WTC11 (cell line): ENCODE measurements at regions not wholly inside any gene's neighbourhood (a gene's known extent, or its start where the extent isn't known, plus 50 kb on each side); places are given as distances from the start of the nearest gene placed in this dataset.

ENCODE experiments used
- ATAC-seq: fragments of 200-7000 bp; cut with Tn5 transposase; 2 replicates; pipeline ENCODE4 v1.10.0; 2021; ENCODE audit warnings: mild to moderate bottlenecking, moderate library complexity
- CTCF ChIA-PET: fragments of 300-600 bp; sonication (Branson Sonifier 250); formaldehyde crosslinking; loops from one replicate; lab custom pipeline; 2021; ENCODE audit warnings: antibody characterized with exemption; lab: Charles Lee
- POLR2A ChIA-PET: fragments of 350-600 bp; sonication (Branson Sonifier 250); formaldehyde crosslinking; loops from one replicate; lab custom pipeline; 2021; ENCODE audit warnings: antibody characterized with exemption; lab: Charles Lee
- DNase-seq: peaks from one replicate; pipeline ENCODE4 v3.0.0; 2021; ENCODE audit warnings: low spot score
- H3K27ac Mint-ChIP-seq: 2 replicates; pipeline ENCODE4 v1.8.0; 2021; ENCODE audit warnings: mixed read lengths
- H3K27me3 Mint-ChIP-seq: 2 replicates; pipeline ENCODE4 v1.8.0; 2021; ENCODE audit warnings: low read depth, mild to moderate bottlenecking, moderate library complexity, mixed read lengths
- H3K36me3 Mint-ChIP-seq: 2 replicates; pipeline ENCODE4 v1.8.0; 2021; ENCODE audit warnings: mixed read lengths
- H3K4me1 Mint-ChIP-seq: 2 replicates; pipeline ENCODE4 v1.8.0; 2022; ENCODE audit warnings: mixed read lengths
- H3K4me3 Mint-ChIP-seq: 2 replicates; pipeline ENCODE4 v1.8.0; 2021; ENCODE audit warnings: mild to moderate bottlenecking, moderate library complexity, mixed read lengths
- H3K9me3 Mint-ChIP-seq: 2 replicates; pipeline ENCODE4 v1.8.0; 2021; ENCODE audit warnings: mixed read lengths
- CREM ChIP-seq: sonication (generic); formaldehyde crosslinking; IDR thresholded peaks from 2 replicates; pipeline ENCODE4 v1.8.1; 2022; ENCODE audit warnings: mild to moderate bottlenecking, missing genetic modification reagents, moderate library complexity
- FOXK1 ChIP-seq: sonication (generic); formaldehyde crosslinking; IDR thresholded peaks from 2 replicates; pipeline ENCODE4 v1.8.0; 2022; ENCODE audit warnings: mild to moderate bottlenecking, moderate library complexity, missing genetic modification reagents
- HMGA2 ChIP-seq: fragments of 250-450 bp; sonication (Bioruptor Pico); IDR thresholded peaks from 2 replicates; pipeline ENCODE4 v1.4.0; 2021; ENCODE audit warnings: mild to moderate bottlenecking, moderate library complexity
- HMGXB4 ChIP-seq: sonication (generic); formaldehyde crosslinking; IDR thresholded peaks from 2 replicates; pipeline ENCODE4 v1.8.1; 2023; ENCODE audit warnings: mild to moderate bottlenecking, moderate library complexity, missing genetic modification reagents
- IRF1 ChIP-seq: sonication (generic); formaldehyde crosslinking; IDR thresholded peaks from 2 replicates; pipeline ENCODE4 v1.8.0; 2023; ENCODE audit warnings: missing genetic modification reagents
- JUN ChIP-seq: sonication (generic); formaldehyde crosslinking; IDR thresholded peaks from 2 replicates; pipeline ENCODE4 v1.8.0; 2023; ENCODE audit warnings: mild to moderate bottlenecking, missing genetic modification reagents
- MYBL2 ChIP-seq: sonication (generic); formaldehyde crosslinking; IDR thresholded peaks from 2 replicates; pipeline ENCODE4 v1.8.1; 2023; ENCODE audit warnings: mild to moderate bottlenecking, moderate library complexity, missing genetic modification reagents
- NFE2L1 ChIP-seq: sonication (generic); formaldehyde crosslinking; IDR thresholded peaks from 2 replicates; pipeline ENCODE4 v1.8.1; 2023; ENCODE audit warnings: missing genetic modification reagents
- NR3C1 ChIP-seq: sonication (generic); formaldehyde crosslinking; conservative IDR thresholded peaks from 2 replicates; pipeline ENCODE4 v1.8.1; 2023; ENCODE audit warnings: low read depth, mild to moderate bottlenecking, missing genetic modification reagents
- RELA ChIP-seq: sonication (generic); formaldehyde crosslinking; IDR thresholded peaks from 2 replicates; pipeline ENCODE4 v1.8.1; 2022; ENCODE audit warnings: missing genetic modification reagents, mild to moderate bottlenecking, borderline replicate concordance
- SMAD3 ChIP-seq: sonication (generic); formaldehyde crosslinking; IDR thresholded peaks from 2 replicates; pipeline ENCODE4 v1.8.0; 2022; ENCODE audit warnings: missing genetic modification reagents, mild to moderate bottlenecking, borderline replicate concordance
- SP1 ChIP-seq: sonication (generic); formaldehyde crosslinking; conservative IDR thresholded peaks from 2 replicates; pipeline ENCODE4 v1.8.1; 2022; ENCODE audit warnings: missing genetic modification reagents
- TEAD1 ChIP-seq: sonication (generic); formaldehyde crosslinking; IDR thresholded peaks from 2 replicates; pipeline ENCODE4 v1.8.0; 2022; ENCODE audit warnings: mild to moderate bottlenecking, missing genetic modification reagents
- ZBTB21 ChIP-seq: sonication (generic); formaldehyde crosslinking; IDR thresholded peaks from 2 replicates; pipeline ENCODE4 v1.8.1; 2023; ENCODE audit warnings: mild to moderate bottlenecking, missing genetic modification reagents, borderline replicate concordance
- ZBTB43 ChIP-seq: sonication (generic); formaldehyde crosslinking; IDR thresholded peaks from 2 replicates; pipeline ENCODE4 v1.8.1; 2023; ENCODE audit warnings: mild to moderate bottlenecking, missing genetic modification reagents
- ZMAT4 ChIP-seq: fragments of 250-450 bp; sonication (Bioruptor Pico); IDR thresholded peaks from 2 replicates; pipeline ENCODE4 v1.9.0; 2021; ENCODE audit warnings: mild to moderate bottlenecking
- ZNF138 ChIP-seq: sonication (generic); formaldehyde crosslinking; conservative IDR thresholded peaks from 2 replicates; pipeline ENCODE4 v1.8.1; 2022; ENCODE audit warnings: mild to moderate bottlenecking, moderate library complexity, missing genetic modification reagents
- ZNF317 ChIP-seq: sonication (generic); formaldehyde crosslinking; IDR thresholded peaks from 2 replicates; pipeline ENCODE4 v1.8.1; 2023; ENCODE audit warnings: low read depth, mild to moderate bottlenecking, moderate library complexity, missing genetic modification reagents, borderline replicate concordance

GRCh38 chr1:37146071-37146470 lies 111.8 kb upstream of the GRIK3 start (continued):
- TF ChIP-seq FOXK1 (CRISPR knock-in tag): no peak

GRCh38 chr1:37147392-37147831 lies 113.1 kb upstream of the GRIK3 start:
- Mint-ChIP-seq H3K4me3 (no peak overlapping the region), H3K4me1 (no peaks in the 10 kb centered on the region), H3K27ac (no peak overlapping the region), H3K27me3 (peaks cover 7% of the 10 kb centered on the region), H3K36me3 (no peaks in the 10 kb centered on the region), H3K9me3 (no peaks in the 10 kb centered on the region)
- CTCF ChIA-PET: no interaction called here
- POLR2A ChIA-PET: no interaction called here
- ATAC-seq (no peak), DNase-seq (no peak)
- no peak for TF ChIP-seq IRF1 (CRISPR knock-in tag)

- CTCF ChIA-PET: no interaction called here
Observed at GRCh38 chr1:37147906-37148305, 113.6 kb upstream of the GRIK3 start.

GRCh38 chr1:37148663-37149062 lies 114.3 kb upstream of the GRIK3 start:
- peaks cover 4% of the 10 kb centered on the region for H3K27me3 Mint-ChIP-seq
- CTCF ChIA-PET: no interaction called here
- TF ChIP-seq HMGXB4 (CRISPR knock-in tag) (no peak), SMAD3 (no peak), HMGA2 (CRISPR knock-in tag) (no peak), SP1 (CRISPR knock-in tag) (no peak), RELA (CRISPR knock-in tag) (no peak), ZNF138 (CRISPR knock-in tag) (no peak), ZBTB43 (CRISPR knock-in tag) (no peak)
- TF ChIP-seq, all 79 proteins: peak for 0
- no peak overlapping the region for H3K27ac Mint-ChIP-seq
- H3K36me3 Mint-ChIP-seq: no peaks in the 10 kb centered on the region
- POLR2A ChIA-PET: no interaction called here
- no peak overlapping the region for H3K4me3 Mint-ChIP-seq
- ATAC-seq: no peak
- DNase-seq: no peak
- H3K4me1 Mint-ChIP-seq: no peaks in the 10 kb centered on the region
- H3K9me3 Mint-ChIP-seq: no peaks in the 10 kb centered on the region

More at GRCh38 chr1:37147906-37148305, 113.6 kb upstream of the GRIK3 start:
- DNase-seq (no peak), ATAC-seq (no peak)
- Mint-ChIP-seq H3K9me3 (no peaks in the 10 kb centered on the region), H3K4me3 (no peak overlapping the region), H3K4me1 (no peaks in the 10 kb centered on the region), H3K27ac (no peak overlapping the region), H3K27me3 (peaks cover 7% of the 10 kb centered on the region), H3K36me3 (no peaks in the 10 kb centered on the region)
- POLR2A ChIA-PET: no interaction called here
- no peak for TF ChIP-seq ZNF317
- TF ChIP-seq ZBTB21 (CRISPR knock-in tag): no peak
- no peak for TF ChIP-seq NR3C1 (CRISPR knock-in tag)
- no peak for TF ChIP-seq ZMAT4 (CRISPR knock-in tag)
- TF ChIP-seq TEAD1: no peak
- no peak for TF ChIP-seq CREM
- no peak for TF ChIP-seq NFE2L1 (CRISPR knock-in tag)
- TF ChIP-seq MYBL2 (CRISPR knock-in tag): no peak
- TF ChIP-seq FOXK1 (CRISPR knock-in tag): no peak
- no peak for TF ChIP-seq JUN
